ENCODE measurements at regions not wholly inside any gene's neighbourhood (a gene's known extent, or its start where the extent isn't known, plus 50 kb on each side); places are given as distances from the start of the nearest gene placed in this dataset.

GRCh38 chr5:68966596-68966995, 127.2 kb upstream of the SLC30A5 start:
- H3K4me3 ChIP-seq (ENCODE audit: low read depth, low read length), result no peak overlapping the region
- no peaks in the 10 kb centered on the region for H3K36me3 ChIP-seq (ENCODE audit: control insufficient read depth, insufficient read depth, low read length)
- no peak for TF ChIP-seq CTCF (IDR thresholded peaks at IDR 0.05; ENCODE audit: insufficient read depth, low read length, severe bottlenecking)
- peaks cover 1% of the 10 kb centered on the region for H3K27me3 ChIP-seq (ENCODE audit: control insufficient read depth, insufficient read depth, low read length)
- DNase-seq (ENCODE audit: low read depth), result no peak
- peak; percentile 28 for FAIRE-seq

- Histone ChIP-seq H3K4me3 (ENCODE audit: low read depth, low read length) (no peak overlapping the region), H3K27me3 (ENCODE audit: control insufficient read depth, insufficient read depth, low read length) (no peaks in the 10 kb centered on the region), H3K36me3 (ENCODE audit: control insufficient read depth, insufficient read depth, low read length) (no peaks in the 10 kb centered on the region)
- FAIRE-seq, result no peak
- no peak for DNase-seq (ENCODE audit: low read depth)
- TF ChIP-seq CTCF (IDR thresholded peaks at IDR 0.05; ENCODE audit: insufficient read depth, low read length, severe bottlenecking), result no peak
These were observed 125.4 kb upstream of the SLC30A5 start for GRCh38 chr5:68968429-68968828.

- H3K4me3 ChIP-seq (ENCODE audit: low read depth, low read length), result no peak overlapping the region
- FAIRE-seq (no peak), DNase-seq (ENCODE audit: low read depth) (no peak)
- no peak for TF ChIP-seq CTCF (IDR thresholded peaks at IDR 0.05; ENCODE audit: insufficient read depth, low read length, severe bottlenecking)
- no peaks in the 10 kb centered on the region for H3K27me3 ChIP-seq (ENCODE audit: control insufficient read depth, insufficient read depth, low read length)
- no peaks in the 10 kb centered on the region for H3K36me3 ChIP-seq (ENCODE audit: control insufficient read depth, insufficient read depth, low read length)
These were observed 123.2 kb upstream of the SLC30A5 start for GRCh38 chr5:68970617-68971016.

- Histone ChIP-seq H3K27me3 (ENCODE audit: control insufficient read depth, insufficient read depth, low read length) (no peaks in the 10 kb centered on the region), H3K4me3 (ENCODE audit: low read depth, low read length) (no peak overlapping the region), H3K36me3 (ENCODE audit: control insufficient read depth, insufficient read depth, low read length) (no peaks in the 10 kb centered on the region)
- DNase-seq (ENCODE audit: low read depth) (peak; percentile 53), FAIRE-seq (no peak)
- no peak for TF ChIP-seq CTCF (IDR thresholded peaks at IDR 0.05; ENCODE audit: insufficient read depth, low read length, severe bottlenecking)
These were observed 120.1 kb upstream of the SLC30A5 start for GRCh38 chr5:68973696-68974095.

GRCh38 chr5:68983043-68983442, 110.8 kb upstream of the SLC30A5 start:
- peaks cover 1% of the 10 kb centered on the region for H3K27me3 ChIP-seq (ENCODE audit: control insufficient read depth, insufficient read depth, low read length)
- FAIRE-seq, result no peak
- TF ChIP-seq CTCF (IDR thresholded peaks at IDR 0.05; ENCODE audit: insufficient read depth, low read length, severe bottlenecking), result no peak
- H3K36me3 ChIP-seq (ENCODE audit: control insufficient read depth, insufficient read depth, low read length), result no peaks in the 10 kb centered on the region
- no peak overlapping the region for H3K4me3 ChIP-seq (ENCODE audit: low read depth, low read length)
- DNase-seq (ENCODE audit: low read depth), result no peak

GRCh38 chr5:68983959-68984358, 109.9 kb upstream of the SLC30A5 start:
- Histone ChIP-seq H3K4me3 (ENCODE audit: low read depth, low read length) (no peak overlapping the region), H3K27me3 (ENCODE audit: control insufficient read depth, insufficient read depth, low read length) (peaks cover 1% of the 10 kb centered on the region), H3K36me3 (ENCODE audit: control insufficient read depth, insufficient read depth, low read length) (no peaks in the 10 kb centered on the region)
- no peak for TF ChIP-seq CTCF (IDR thresholded peaks at IDR 0.05; ENCODE audit: insufficient read depth, low read length, severe bottlenecking)
- no peak for FAIRE-seq
- DNase-seq (ENCODE audit: low read depth), result no peak

All from bronchial epithelial cell (primary cell).